ENCODE measurements at regions not wholly inside any gene's neighbourhood (a gene's known extent, or its start where the extent isn't known, plus 50 kb on each side); places are given as distances from the start of the nearest gene placed in this dataset.

GRCh38 chr5:166428264-166428803, 1863.1 kb upstream of the WWC1 start:
- TF ChIP-seq POLR2A (IDR thresholded peaks at IDR 0.05) (no peak), CTCF (IDR thresholded peaks at IDR 0.05) (no peak)
